T-helper 9 cell (primary cell): ENCODE measurements at regions not wholly inside any gene's neighbourhood (a gene's known extent, or its start where the extent isn't known, plus 50 kb on each side); places are given as distances from the start of the nearest gene placed in this dataset.

Experiments
- DNase-seq: peaks from one replicate; pipeline ENCODE4 v3.0.0-alpha.2; 2020

GRCh38 chr11:69976794-69977193 lies 101.3 kb upstream of the ANO1 start:
- DNase-seq: no peak

DNA sequence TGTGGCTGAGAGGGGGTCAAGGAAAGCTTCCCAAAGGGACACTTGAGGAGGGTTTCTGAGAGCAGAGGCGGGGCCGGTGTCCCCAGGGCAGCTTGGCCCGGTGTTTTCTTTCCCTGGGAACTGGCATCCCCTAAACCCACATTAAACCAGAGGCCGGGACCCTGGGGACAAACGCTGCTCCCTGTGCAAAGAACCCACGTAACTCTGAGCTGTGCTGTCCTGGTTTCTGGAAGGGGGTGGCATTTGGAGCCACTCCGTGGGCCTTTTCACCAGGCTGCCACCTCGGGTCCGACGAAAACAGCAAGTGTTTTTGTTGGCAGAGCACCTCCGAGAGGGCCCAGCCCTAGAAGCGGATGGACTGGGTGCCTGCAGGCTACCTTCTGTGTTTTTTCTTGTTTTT lies 100.2 kb upstream of the ANO1 start:
- no peak for DNase-seq

- DNase-seq: no peak
Observed at GRCh38 chr11:69978841-69979614, 99.1 kb upstream of the ANO1 start.

GRCh38 chr11:69979632-69980031 lies 98.5 kb upstream of the ANO1 start:
- DNase-seq: no peak

DNA sequence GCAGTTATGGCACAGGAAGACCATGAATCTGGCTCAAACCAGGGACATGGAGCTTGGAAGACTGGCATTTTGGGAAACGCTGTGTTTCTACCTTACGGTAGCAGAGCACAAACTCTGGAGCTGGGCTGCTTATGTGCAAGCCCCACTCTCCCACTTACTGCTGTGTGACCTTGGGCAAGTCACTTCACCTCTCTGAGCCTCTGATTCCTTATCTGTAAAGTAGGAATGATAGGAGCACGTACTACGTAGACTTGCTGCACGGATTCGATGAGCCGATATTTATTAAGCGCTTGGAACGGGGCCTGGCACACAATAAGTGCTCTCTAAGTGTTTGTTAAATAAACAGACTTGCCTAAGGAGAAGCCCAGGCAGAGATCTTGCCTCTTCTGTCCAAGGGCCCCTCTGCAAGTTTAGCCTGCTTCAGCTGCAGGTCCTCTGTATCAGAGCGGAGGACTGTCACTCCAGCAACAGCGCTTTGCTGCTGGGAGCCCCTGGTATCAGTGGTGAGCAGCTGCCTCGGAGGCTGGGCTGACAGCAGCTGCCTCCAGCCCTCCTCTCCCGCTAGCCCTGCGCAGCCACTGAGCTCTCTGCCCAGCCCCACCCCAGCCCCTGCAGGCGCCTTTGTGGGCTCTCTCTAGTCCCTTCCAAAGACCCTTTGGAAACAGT lies 96.9 kb upstream of the ANO1 start:
- no peak for DNase-seq

DNA sequence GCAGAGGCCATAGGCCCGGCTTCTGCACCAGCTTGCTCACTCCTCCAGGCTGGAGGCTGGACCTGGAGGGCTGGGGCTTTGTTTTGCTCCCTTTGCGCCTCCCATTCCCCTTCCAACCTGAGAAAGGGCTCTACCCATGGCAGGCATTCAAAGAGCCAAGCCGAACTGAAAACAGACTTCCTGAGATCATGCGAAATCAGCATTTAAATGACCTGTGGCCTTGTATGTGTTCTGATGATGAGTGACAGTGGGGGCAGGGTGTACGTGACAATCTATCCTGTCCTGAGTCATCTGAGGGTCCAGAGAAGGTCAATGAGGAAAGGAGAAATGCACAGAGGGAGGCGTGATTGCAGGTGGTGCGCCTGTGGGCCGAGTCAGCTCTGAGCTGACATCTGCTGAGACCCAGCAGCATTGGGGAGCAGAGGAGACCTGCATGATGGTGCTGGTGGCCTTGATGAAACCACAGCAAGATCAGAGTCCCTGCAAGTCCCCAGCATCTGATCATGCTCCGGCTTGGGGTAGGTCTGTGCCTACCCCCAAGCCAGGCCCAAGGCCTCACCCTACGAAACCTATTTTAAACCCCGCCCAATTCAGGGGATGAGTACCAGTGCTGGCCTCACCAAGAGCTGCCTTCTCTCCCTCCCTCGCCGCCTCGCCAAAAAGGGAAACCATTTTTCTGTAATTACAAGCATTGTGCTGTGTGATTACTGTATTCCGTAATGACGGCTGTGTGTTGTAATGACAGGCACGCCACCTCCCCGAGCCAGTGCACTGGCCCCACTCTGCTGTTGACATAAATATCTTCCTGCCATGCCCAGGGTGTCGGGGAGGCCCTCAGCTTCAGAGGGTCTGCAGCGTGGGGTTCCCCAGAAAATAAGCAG lies 95.2 kb upstream of the ANO1 start:
- no peak for DNase-seq

- DNase-seq: no peak
Observed at GRCh38 chr11:69983571-69983877, 94.6 kb upstream of the ANO1 start.

GRCh38 chr11:69983897-69984438 lies 94.1 kb upstream of the ANO1 start:
- DNase-seq: no peak

GRCh38 chr11:69984457-69985261 lies 93.5 kb upstream of the ANO1 start:
- no peak for DNase-seq

- no peak for DNase-seq
Observed at GRCh38 chr11:69985331-69985640, 92.8 kb upstream of the ANO1 start.

DNA sequence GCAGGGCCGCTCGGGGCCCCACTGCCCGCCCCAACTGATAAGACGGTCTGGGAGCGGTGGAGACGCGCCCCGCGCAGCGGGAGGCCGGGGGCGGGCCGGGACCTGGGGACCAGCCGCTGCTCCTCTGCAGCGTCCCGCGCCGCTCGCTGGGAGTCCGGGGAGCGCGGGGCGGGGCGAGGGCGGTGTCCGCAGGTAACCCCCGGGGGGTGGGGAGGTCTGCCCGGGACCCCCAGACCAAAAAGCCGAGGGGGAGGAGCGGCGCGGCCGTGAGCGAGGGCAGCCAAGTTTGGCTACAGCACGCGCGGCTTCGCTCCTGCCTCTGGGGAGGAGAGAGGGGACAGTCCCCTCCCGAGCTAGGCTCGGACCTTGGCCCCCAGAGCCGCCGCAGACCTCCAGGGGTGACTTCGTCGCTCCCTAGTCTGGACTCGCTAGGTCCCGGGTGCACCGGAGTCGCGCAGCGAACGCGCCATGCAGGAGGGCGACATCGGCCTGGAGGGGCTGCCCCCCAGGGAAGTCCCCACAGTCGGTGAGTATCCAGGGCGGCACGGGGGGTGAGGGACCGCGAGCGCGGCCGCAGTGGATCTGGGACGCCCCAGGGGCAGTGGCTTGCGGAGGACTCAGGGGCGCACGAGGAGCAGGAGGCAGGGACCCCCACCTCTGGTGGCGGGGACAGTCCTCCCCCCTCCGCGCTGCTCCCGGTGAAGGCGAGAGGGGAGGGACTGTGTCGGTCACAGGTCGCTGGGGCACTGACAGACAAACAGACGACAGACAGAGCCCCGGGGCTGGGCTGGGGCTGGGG lies 92.3 kb upstream of the ANO1 start:
- DNase-seq: no peak

DNA sequence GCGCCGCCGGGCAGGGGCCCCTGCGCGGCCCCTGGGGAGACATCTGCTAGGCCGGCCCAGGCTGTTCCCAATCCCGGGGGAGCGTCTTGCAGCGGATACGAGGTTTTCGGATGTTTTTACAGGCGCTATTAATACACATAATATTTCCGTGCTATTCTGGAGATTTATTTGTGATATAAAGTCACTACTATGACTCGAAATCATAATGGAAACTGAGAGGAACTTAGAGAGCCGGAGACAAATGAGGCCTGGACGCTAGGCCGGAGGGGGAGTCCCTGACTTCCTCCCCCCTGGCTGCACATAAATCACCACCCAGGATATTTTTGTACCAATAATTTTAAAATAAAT lies 91.7 kb upstream of the ANO1 start:
- DNase-seq: no peak

GRCh38 chr11:69986830-69987229 lies 91.3 kb upstream of the ANO1 start:
- DNase-seq: no peak

GRCh38 chr11:69992026-69992425 lies 86.1 kb upstream of the ANO1 start:
- DNase-seq: no peak

DNA sequence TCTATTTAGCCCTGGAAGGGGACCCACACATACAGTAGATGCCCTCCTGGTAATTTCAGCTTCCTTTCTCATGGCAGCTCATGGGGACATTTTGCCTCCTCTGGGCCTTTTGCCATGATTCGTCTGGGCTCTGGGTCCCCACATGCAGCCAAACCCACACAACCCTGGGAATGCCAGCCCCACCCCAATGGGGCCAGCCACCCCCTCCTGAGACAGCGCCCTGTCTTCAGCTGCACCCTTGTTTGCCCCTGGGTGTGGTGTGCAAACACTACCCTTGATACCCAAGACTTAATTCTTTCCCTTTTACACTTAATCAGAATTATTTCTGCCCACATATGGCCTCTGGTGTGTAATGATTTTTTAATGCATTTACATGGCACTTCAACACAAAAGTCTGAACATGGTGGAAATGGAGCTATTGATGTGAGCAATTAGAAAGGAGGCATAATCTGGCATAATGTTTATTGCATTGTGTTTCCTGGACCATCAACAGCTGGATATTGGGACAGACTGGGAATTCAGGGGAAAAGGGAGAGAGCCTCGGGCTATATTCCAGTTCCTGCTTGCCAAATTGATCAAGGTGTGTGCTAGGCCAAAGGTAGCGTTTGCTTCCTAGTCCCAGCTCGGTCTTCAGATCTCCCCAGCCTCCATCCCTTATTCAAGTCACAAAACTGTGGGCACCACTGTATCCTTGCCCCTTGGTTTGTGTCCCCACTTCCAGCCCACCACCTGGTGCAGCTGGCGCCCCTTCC lies 85.0 kb upstream of the ANO1 start:
- DNase-seq: no peak

DNA sequence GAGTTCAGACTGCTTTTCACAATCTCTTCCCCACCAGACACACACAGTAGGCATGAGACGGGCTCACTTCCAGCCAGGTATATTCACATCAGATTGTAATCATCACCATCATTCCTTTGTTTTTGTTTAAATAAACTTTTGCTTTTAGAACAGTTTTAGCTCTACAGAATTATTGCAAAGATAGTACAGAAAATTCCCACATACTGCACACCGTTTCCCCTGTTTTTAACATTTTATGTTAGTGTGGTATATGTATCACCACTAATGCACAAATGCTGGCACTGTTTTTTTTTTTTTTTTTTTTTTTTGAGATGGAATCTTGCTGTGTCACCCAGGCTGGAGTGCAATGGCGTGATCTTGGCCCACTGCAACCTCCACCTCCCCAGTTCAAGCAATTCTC lies 83.3 kb upstream of the ANO1 start:
- no peak for DNase-seq

DNA sequence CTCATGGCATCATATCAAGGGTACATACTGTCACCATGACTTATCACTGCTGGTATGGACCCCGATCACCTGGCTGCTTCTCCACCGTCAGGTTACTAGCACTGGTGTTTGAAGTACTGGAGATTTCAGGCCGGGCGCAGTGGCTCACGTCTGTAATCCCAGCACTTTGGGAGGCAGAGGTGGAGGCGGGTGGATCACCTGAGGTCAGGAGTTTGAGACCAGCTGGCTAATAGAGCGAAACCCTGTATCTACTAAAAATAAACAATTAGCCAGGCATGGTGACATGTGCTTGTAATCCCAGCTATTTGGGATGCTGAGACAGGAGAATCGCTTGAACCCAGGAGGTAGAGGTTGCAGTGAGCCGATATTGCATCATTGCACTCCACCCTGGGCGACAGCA lies 82.4 kb upstream of the ANO1 start:
- no peak for DNase-seq

GRCh38 chr11:69996451-69996850 lies 81.7 kb upstream of the ANO1 start:
- DNase-seq: no peak

- DNase-seq: no peak
Observed at GRCh38 chr11:69997352-69997751, 80.8 kb upstream of the ANO1 start.

DNA sequence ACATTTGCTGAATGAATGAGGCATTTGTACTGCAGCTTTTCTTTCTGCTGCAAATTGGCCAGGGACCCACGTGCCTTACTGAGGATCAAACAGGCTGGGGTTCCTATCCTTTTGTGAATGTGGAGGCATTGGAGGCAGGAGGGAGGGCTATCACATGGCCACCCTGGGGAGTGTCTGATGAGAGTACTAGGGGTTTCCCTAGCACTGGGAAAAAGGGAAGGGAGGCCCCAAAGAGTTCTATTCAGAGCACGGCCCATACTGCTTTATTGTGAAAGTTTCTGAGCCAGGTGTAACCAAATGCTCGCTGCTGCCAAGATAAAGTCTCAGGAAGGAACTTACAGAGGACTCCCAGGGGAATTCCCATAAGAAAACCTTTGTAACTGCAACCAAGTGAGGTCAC lies 78.4 kb upstream of the ANO1 start:
- DNase-seq: no peak

DNA sequence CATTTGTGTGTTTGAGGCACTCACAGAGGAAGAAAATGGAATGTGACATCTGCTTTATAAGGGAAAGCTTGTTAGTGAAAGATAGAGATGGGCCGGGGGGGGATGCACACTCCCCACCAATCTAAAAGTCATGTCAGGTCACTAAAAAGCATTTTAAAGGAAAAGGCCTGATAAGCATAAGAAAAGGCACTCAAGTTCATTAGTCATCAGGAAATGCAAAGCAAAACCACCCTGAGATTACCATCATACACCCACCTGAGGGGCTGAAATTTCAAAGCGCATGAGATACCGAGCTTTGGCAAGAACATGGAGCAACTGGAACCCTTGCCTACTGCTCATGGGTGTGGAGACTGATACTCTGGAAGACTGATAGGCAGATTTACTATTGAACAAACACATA lies 77.9 kb upstream of the ANO1 start:
- no peak for DNase-seq
